GM21717 (cell line): ENCODE measurements at regions not wholly inside any gene's neighbourhood (a gene's known extent, or its start where the extent isn't known, plus 50 kb on each side); places are given as distances from the start of the nearest gene placed in this dataset.

Experiments
- ATAC-seq: cut with Tn5 transposase; IDR thresholded peaks from one replicate; pipeline ENCODE4 v1.9.1; 2021; ENCODE audit warnings: mild to moderate bottlenecking, moderate library complexity; ENCODE audit not compliant: unreplicated experiment

- no peak for ATAC-seq
These were observed 1194.3 kb upstream of the CDH8 start for GRCh38 chr16:63230421-63231040.

GRCh38 chr16:63228259-63228658 lies 1192.0 kb upstream of the CDH8 start:
- no peak for ATAC-seq

- ATAC-seq: no peak
These were observed 1187.6 kb upstream of the CDH8 start for GRCh38 chr16:63223851-63224250.

GRCh38 chr16:63216696-63217423 lies 1180.6 kb upstream of the CDH8 start:
- ATAC-seq: no peak

GRCh38 chr16:63201851-63202250 lies 1165.6 kb upstream of the CDH8 start:
- no peak for ATAC-seq

GRCh38 chr16:63200940-63201339 lies 1164.7 kb upstream of the CDH8 start:
- no peak for ATAC-seq

GRCh38 chr16:63195336-63195735 lies 1159.1 kb upstream of the CDH8 start:
- no peak for ATAC-seq

GRCh38 chr16:63192980-63193379 lies 1156.7 kb upstream of the CDH8 start:
- no peak for ATAC-seq

- no peak for ATAC-seq
These were observed 1152.0 kb upstream of the CDH8 start for GRCh38 chr16:63188086-63188771.

- no peak for ATAC-seq
These were observed 1151.4 kb upstream of the CDH8 start for GRCh38 chr16:63187638-63188037.

- no peak for ATAC-seq
These were observed 1149.1 kb upstream of the CDH8 start for GRCh38 chr16:63185235-63185780.

GRCh38 chr16:63183743-63184142 lies 1147.5 kb upstream of the CDH8 start:
- ATAC-seq: no peak

GRCh38 chr16:63175313-63175712 lies 1139.1 kb upstream of the CDH8 start:
- no peak for ATAC-seq

GRCh38 chr16:63174801-63175200 lies 1138.6 kb upstream of the CDH8 start:
- no peak for ATAC-seq

- no peak for ATAC-seq
These were observed 1135.3 kb upstream of the CDH8 start for GRCh38 chr16:63171545-63171944.

- no peak for ATAC-seq
These were observed 1132.9 kb upstream of the CDH8 start for GRCh38 chr16:63169100-63169499.

- no peak for ATAC-seq
These were observed 1121.6 kb upstream of the CDH8 start for GRCh38 chr16:63157818-63158217.

- no peak for ATAC-seq
These were observed 1110.0 kb upstream of the CDH8 start for GRCh38 chr16:63146251-63146650.

GRCh38 chr16:63145411-63145810 lies 1109.2 kb upstream of the CDH8 start:
- no peak for ATAC-seq

- no peak for ATAC-seq
These were observed 1098.8 kb upstream of the CDH8 start for GRCh38 chr16:63135069-63135468.

- ATAC-seq: no peak
These were observed 1095.3 kb upstream of the CDH8 start for GRCh38 chr16:63131503-63131902.

- ATAC-seq: no peak
These were observed 1094.7 kb upstream of the CDH8 start for GRCh38 chr16:63130942-63131341.
